Testis (tissue), 2 donors: ENCODE measurements at regions not wholly inside any gene's neighbourhood (a gene's known extent, or its start where the extent isn't known, plus 50 kb on each side); places are given as distances from the start of the nearest gene placed in this dataset.

Source experiments
- DNase-seq: peaks from one replicate; pipeline ENCODE4 v3.0.0-alpha.2; 2019
- H3K27ac ChIP-seq, 2 donors: fragments of 200-600 bp; sonication (generic); one replicate each; pipeline ENCODE4 v1.5.1; 2019
- H3K27me3 ChIP-seq: fragments of 200-600 bp; sonication (generic); one replicate; pipeline ENCODE4 v1.5.1; 2019
- H3K36me3 ChIP-seq: fragments of 200-600 bp; sonication (generic); one replicate; pipeline ENCODE4 v1.5.1; 2017; ENCODE audit warnings: low read depth; ENCODE audit errors: missing control alignments
- H3K4me1 ChIP-seq: fragments of 200-600 bp; sonication (generic); one replicate; pipeline ENCODE4 v1.5.1; 2019
- H3K4me3 ChIP-seq, 2 donors: fragments of 200-600 bp; sonication (generic); one replicate each; pipeline ENCODE4 v1.5.1; 2017 to 2019
- H3K9me3 ChIP-seq: fragments of 200-600 bp; sonication (generic); one replicate; pipeline ENCODE4 v1.5.1; 2017
- CTCF ChIP-seq, 3 experiments: fragments of 450-650 bp in 2 of 3; fragments of 200-600 bp in 1 of 3; sonication (generic) in 1 of 3; IDR thresholded peaks; one replicate each; pipeline ENCODE4 v1.5.1; 2016 to 2019; ENCODE audit warnings: antibody characterized with exemption in 3 of 3, mild to moderate bottlenecking in 2 of 3, moderate library complexity in 1 of 3
- POLR2A ChIP-seq: fragments of 450-650 bp; IDR thresholded peaks from one replicate; pipeline ENCODE4 v1.6.1; 2017; ENCODE audit warnings: antibody characterized with exemption, mild to moderate bottlenecking, moderate library complexity
- WGBS, 2 donors: methylation state at CpG; one replicate each; pipeline ENCODE4 v1.1.5; 2018; 5-methylcytosine and 5-hydroxymethylcytosine counted together
- intact Hi-C: fragments of 100-400 bp; cut with DNase I; formaldehyde crosslinking; loops from one replicate; pipeline ENCODE4 v1.15.1; 2023; ENCODE audit warnings: low total_unique reads

- H3K27me3 ChIP-seq, result no peaks in the 10 kb centered on the region
- no peak overlapping the region for H3K27ac ChIP-seq
- WGBS, 2 donors, result 87 to 92% methylated on average over 12 of the region's 12 CpGs
- no peak overlapping the region for H3K4me3 ChIP-seq
- H3K4me1 ChIP-seq, result no peaks in the 10 kb centered on the region
- DNase-seq, result no peak
- intact Hi-C loops, result no loop called here
- TF ChIP-seq CTCF (IDR thresholded peaks at IDR 0.05) (no peak), POLR2A (no peak)
- H3K36me3 ChIP-seq, result no peaks in the 10 kb centered on the region
- H3K9me3 ChIP-seq, result no peaks in the 10 kb centered on the region
These were observed 99.6 kb upstream of the ITGB1 start for GRCh38 chr10:33057620-33058019.

GRCh38 chr10:33056828-33057596 lies 99.0 kb upstream of the ITGB1 start:
- H3K4me3 ChIP-seq, result no peak overlapping the region
- DNase-seq, result no peak
- no peaks in the 10 kb centered on the region for H3K27me3 ChIP-seq
- no peak overlapping the region for H3K27ac ChIP-seq
- no peaks in the 10 kb centered on the region for H3K9me3 ChIP-seq
- TF ChIP-seq POLR2A (no peak), CTCF (IDR thresholded peaks at IDR 0.05) (no peak)
- 78 to 93% methylated on average over 4 of the region's 4 CpGs for WGBS, 2 donors
- intact Hi-C loops, result no loop called here
- no peaks in the 10 kb centered on the region for H3K4me1 ChIP-seq
- no peaks in the 10 kb centered on the region for H3K36me3 ChIP-seq

GRCh38 chr10:33055625-33056024 lies 97.6 kb upstream of the ITGB1 start:
- H3K27ac ChIP-seq, result no peak overlapping the region
- no peak for DNase-seq
- no peak for TF ChIP-seq CTCF (IDR thresholded peaks at IDR 0.05)
- TF ChIP-seq POLR2A, result no peak
- no peaks in the 10 kb centered on the region for H3K4me1 ChIP-seq
- H3K27me3 ChIP-seq, result no peaks in the 10 kb centered on the region
- H3K36me3 ChIP-seq, result no peaks in the 10 kb centered on the region
- H3K4me3 ChIP-seq, result no peak overlapping the region
- intact Hi-C loops, result no loop called here
- no peaks in the 10 kb centered on the region for H3K9me3 ChIP-seq

- Histone ChIP-seq H3K9me3 (no peaks in the 10 kb centered on the region), H3K36me3 (no peaks in the 10 kb centered on the region), H3K27me3 (no peaks in the 10 kb centered on the region), H3K4me1 (no peaks in the 10 kb centered on the region), H3K27ac (no peak overlapping the region), H3K4me3 (no peak overlapping the region)
- 62 to 72% methylated on average over 9 of the region's 9 CpGs for WGBS, 2 donors
- intact Hi-C loops, result no loop called here
- TF ChIP-seq CTCF (IDR thresholded peaks at IDR 0.05) (no peak), POLR2A (no peak)
- no peak for DNase-seq
These were observed 95.1 kb upstream of the ITGB1 start for GRCh38 chr10:33052915-33053810.
